ENCODE measurements at regions not wholly inside any gene's neighbourhood (a gene's known extent, or its start where the extent isn't known, plus 50 kb on each side); places are given as distances from the start of the nearest gene placed in this dataset.
"Not testable (repeated sequence)": the region's sequence is repeated elsewhere in the genome, so short reads cannot be mapped to it uniquely, and the experiment has no call there.

DNA sequence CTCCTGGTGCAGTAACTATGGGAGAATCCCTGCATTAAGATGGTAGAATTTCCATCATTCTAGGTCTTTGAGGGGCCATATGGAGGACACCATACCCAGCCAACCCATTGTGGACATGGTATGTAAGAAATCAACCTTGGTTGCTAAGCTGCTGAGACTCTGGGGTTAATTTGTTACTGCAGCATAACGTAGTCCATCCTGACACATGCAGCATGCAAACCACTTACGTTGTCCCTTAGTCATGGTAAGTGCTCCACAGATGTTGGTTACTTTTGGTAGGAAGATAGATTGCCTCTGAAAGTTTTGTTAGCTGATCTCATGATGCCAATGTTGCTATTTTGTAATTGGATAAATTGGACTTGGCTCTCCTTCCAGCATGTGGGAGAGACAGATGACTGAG is 53.8 kb upstream of the EEF2KMT start:
- not testable (repeated sequence) for TF ChIP-seq POLR2A (IDR thresholded peaks at IDR 0.05; ENCODE audit: low read depth, low read length); POLR2AphosphoS5 (IDR thresholded peaks at IDR 0.05; ENCODE audit: low read depth, low read length); TAF1 (IDR thresholded peaks at IDR 0.05; ENCODE audit: borderline replicate concordance, low read depth, low read length)

All from GM12892 (cell line).